HEK293 (cell line): ENCODE measurements at regions not wholly inside any gene's neighbourhood (a gene's known extent, or its start where the extent isn't known, plus 50 kb on each side); places are given as distances from the start of the nearest gene placed in this dataset.

ENCODE experiments used
- YY1 ChIP-seq: fragments of 450-650 bp; formaldehyde crosslinking; IDR thresholded peaks from 2 replicates; pipeline ENCODE4 v1.5.1; 2018; ENCODE audit warnings: missing biosample characterization, missing genetic modification characterization
- ZNF223 ChIP-seq: fragments of 450-650 bp; formaldehyde crosslinking; IDR thresholded peaks from 2 replicates; pipeline ENCODE4 v1.5.1; 2016; ENCODE audit warnings: missing biosample characterization, missing genetic modification characterization
- ZNF266 ChIP-seq: fragments of 450-650 bp; formaldehyde crosslinking; IDR thresholded peaks from 2 replicates; pipeline ENCODE4 v1.5.1; 2016; ENCODE audit warnings: missing biosample characterization, missing genetic modification characterization, low read depth
- ZNF302 ChIP-seq: fragments of 450-650 bp; formaldehyde crosslinking; IDR thresholded peaks from 2 replicates; pipeline ENCODE4 v1.5.1; 2016; ENCODE audit warnings: missing biosample characterization, missing genetic modification characterization, low read depth
- ZNF558 ChIP-seq: fragments of 450-650 bp; formaldehyde crosslinking; IDR thresholded peaks from 2 replicates; pipeline ENCODE4 v1.5.1; 2016; ENCODE audit warnings: missing biosample characterization, missing genetic modification characterization
- TF ChIP-seq, protein P1 (sequence below): fragments of 450-650 bp; formaldehyde crosslinking; IDR thresholded peaks from 2 replicates; pipeline ENCODE4 v1.5.1; 2016; ENCODE audit warnings: missing biosample characterization, missing genetic modification characterization
- TF ChIP-seq, protein P2 (sequence below): fragments of 450-650 bp; formaldehyde crosslinking; IDR thresholded peaks from 2 replicates; pipeline ENCODE4 v1.5.1; 2016; ENCODE audit warnings: missing biosample characterization, missing genetic modification characterization
- TF ChIP-seq, protein P3 (sequence below): fragments of 450-650 bp; formaldehyde crosslinking; IDR thresholded peaks from 2 replicates; pipeline ENCODE4 v1.5.1; 2016; ENCODE audit warnings: missing biosample characterization, missing genetic modification characterization
- TF ChIP-seq, protein P4 (sequence below): fragments of 450-650 bp; IDR thresholded peaks from 2 replicates; pipeline ENCODE4 v1.5.1; 2018; ENCODE audit warnings: missing biosample characterization, mild to moderate bottlenecking, missing genetic modification characterization

DNA sequence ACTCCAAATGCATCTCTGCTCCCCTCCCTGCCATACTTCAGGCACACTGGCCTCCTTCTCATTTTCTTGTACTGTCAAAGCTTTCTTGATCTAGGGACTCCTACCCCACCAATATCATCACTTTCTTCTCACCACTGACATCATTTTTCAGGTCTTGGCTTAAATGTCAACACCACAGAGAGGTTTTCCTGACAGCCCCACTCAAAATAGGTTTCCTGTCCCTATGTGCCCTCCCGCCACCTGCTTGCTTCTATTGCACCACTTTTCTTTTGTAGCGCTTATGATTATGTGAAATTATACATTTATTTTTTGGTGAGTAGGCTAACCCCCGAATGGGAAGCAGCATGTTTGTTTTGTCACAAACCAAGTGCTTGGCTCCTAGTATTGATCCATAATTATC lies 164.6 kb downstream of the NDFIP2 start:
- TF ChIP-seq ZNF266 (no peak), YY1 (tag by site-specific recombination) (no peak), ZNF223 (no peak), ZNF302 (tag by site-specific recombination) (no peak), ZNF558 (tag by site-specific recombination) (no peak)
- TF ChIP-seq, protein P1, sequence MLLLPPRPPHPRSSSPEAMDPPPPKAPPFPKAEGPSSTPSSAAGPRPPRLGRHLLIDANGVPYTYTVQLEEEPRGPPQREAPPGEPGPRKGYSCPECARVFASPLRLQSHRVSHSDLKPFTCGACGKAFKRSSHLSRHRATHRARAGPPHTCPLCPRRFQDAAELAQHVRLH (tag by site-specific recombination) = no peak
- TF ChIP-seq, protein P2, sequence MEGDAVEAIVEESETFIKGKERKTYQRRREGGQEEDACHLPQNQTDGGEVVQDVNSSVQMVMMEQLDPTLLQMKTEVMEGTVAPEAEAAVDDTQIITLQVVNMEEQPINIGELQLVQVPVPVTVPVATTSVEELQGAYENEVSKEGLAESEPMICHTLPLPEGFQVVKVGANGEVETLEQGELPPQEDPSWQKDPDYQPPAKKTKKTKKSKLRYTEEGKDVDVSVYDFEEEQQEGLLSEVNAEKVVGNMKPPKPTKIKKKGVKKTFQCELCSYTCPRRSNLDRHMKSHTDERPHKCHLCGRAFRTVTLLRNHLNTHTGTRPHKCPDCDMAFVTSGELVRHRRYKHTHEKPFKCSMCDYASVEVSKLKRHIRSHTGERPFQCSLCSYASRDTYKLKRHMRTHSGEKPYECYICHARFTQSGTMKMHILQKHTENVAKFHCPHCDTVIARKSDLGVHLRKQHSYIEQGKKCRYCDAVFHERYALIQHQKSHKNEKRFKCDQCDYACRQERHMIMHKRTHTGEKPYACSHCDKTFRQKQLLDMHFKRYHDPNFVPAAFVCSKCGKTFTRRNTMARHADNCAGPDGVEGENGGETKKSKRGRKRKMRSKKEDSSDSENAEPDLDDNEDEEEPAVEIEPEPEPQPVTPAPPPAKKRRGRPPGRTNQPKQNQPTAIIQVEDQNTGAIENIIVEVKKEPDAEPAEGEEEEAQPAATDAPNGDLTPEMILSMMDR = no peak
- TF ChIP-seq, protein P3, sequence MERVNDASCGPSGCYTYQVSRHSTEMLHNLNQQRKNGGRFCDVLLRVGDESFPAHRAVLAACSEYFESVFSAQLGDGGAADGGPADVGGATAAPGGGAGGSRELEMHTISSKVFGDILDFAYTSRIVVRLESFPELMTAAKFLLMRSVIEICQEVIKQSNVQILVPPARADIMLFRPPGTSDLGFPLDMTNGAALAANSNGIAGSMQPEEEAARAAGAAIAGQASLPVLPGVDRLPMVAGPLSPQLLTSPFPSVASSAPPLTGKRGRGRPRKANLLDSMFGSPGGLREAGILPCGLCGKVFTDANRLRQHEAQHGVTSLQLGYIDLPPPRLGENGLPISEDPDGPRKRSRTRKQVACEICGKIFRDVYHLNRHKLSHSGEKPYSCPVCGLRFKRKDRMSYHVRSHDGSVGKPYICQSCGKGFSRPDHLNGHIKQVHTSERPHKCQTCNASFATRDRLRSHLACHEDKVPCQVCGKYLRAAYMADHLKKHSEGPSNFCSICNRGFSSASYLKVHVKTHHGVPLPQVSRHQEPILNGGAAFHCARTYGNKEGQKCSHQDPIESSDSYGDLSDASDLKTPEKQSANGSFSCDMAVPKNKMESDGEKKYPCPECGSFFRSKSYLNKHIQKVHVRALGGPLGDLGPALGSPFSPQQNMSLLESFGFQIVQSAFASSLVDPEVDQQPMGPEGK (tag by site-specific recombination) = no peak
- TF ChIP-seq, protein P4, sequence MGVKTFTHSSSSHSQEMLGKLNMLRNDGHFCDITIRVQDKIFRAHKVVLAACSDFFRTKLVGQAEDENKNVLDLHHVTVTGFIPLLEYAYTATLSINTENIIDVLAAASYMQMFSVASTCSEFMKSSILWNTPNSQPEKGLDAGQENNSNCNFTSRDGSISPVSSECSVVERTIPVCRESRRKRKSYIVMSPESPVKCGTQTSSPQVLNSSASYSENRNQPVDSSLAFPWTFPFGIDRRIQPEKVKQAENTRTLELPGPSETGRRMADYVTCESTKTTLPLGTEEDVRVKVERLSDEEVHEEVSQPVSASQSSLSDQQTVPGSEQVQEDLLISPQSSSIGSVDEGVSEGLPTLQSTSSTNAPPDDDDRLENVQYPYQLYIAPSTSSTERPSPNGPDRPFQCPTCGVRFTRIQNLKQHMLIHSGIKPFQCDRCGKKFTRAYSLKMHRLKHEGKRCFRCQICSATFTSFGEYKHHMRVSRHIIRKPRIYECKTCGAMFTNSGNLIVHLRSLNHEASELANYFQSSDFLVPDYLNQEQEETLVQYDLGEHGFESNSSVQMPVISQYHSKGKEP (tag by site-specific recombination) = no peak
